GM19468 (cell line): ENCODE measurements at regions not wholly inside any gene's neighbourhood (a gene's known extent, or its start where the extent isn't known, plus 50 kb on each side); places are given as distances from the start of the nearest gene placed in this dataset.

Experiments used
- ATAC-seq: cut with Tn5 transposase; IDR thresholded peaks from one replicate; pipeline ENCODE4 v1.9.1; 2021; ENCODE audit warnings: mild to moderate bottlenecking, moderate library complexity, moderate number of reproducible peaks; ENCODE audit not compliant: unreplicated experiment; ENCODE audit errors: extremely low read depth

DNA sequence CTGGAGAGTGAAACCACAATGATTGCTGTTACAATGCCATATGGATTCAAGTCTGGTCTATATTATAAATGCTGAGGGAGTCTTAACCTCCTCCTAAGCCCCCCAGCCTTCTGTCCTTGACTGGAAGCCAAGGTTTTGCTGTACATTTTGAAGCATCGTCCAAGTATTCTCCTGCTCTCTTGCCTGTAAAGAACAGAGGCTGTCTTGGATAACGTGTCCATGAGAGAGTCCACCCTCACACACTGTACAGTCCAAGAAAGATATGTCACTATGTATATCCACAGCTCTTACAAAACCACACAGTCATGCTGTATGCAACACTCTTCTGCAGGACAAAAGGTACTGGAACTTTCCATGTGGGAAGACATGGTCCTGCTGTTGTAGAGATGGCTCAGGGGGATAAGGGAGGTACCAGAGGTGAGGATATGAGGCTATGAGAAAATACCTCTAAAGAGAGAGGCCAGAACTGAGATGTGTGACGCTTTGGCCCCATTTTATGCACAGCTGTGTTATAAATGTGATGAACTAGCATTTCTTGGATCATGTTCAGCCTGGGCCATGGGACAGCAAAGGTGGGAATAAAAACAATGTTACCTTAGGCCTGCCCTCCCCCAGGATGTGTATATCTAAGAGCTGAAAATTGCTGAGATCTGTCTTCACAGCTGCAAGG, 678.6 kb downstream of the IQCM start:
- ATAC-seq: no peak

DNA sequence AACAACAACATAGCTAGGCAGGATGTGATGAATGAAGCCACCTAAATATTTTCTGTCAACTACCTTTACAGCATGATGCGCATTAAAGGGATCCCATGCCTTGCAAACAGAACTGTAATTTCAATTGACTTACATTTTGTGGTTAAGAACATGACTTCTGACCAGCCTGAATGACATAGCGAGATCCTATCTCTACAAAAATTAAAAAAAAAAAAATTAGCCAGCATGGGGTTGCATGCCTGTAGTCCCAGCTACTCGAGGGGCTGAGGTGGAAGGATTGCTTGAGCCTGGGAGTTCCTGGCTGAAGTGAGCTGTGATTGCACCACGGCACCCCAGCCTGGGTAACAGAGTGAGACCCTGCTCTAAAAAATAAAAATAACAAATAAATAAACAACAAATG, 680.6 kb downstream of the IQCM start:
- ATAC-seq: no peak

DNA sequence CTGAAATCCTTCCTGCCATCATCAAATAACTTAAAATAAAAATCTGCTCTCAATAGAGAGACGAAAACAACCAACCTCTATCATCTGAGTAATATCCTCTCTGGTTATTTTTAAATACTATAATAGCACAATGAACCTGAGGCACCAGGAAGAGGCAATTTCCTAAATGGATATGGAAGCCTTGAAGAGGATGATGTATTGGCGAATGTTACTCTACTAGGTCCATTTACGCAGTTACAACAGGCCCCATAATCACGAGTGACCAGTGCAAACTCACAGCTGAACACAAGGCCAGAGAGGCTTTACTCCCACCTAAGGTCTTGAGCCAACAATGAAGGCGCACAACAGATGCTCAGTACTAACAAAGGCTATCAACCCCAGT, 678.8 kb upstream of the NR3C2 start:
- no peak for ATAC-seq

DNA sequence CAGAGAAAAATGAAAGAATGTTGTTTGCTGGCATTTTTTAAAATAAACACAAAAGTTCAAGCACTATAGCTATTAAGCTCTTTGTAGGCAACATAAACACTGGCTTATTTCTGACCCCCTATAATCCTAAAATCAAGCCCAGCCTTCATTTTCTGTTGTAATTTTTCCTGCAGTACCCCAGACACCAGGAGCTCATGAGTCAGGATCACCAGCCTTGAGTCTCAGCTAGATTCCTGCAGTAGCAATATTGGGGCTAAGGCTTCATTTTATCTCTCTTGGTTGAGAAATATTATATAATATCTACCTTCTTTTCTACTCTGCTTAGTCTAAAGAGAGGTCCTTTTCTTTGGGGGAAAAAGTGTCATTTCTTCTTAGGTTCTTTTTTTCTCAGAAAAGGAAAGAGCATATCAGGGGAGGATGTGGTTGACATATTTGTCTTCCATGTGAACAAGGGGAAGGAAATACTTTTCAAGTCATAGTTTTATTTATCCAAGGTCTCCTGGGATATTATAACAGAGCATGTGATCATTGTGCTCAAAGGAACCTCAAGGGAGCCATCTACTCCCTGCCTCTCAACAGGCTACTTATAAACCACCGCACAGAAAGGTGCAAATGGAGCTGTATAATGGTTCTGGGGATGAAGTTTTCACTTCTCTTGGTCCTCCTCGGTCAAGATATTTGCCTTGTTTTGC, 678.3 kb upstream of the NR3C2 start:
- ATAC-seq: no peak

DNA sequence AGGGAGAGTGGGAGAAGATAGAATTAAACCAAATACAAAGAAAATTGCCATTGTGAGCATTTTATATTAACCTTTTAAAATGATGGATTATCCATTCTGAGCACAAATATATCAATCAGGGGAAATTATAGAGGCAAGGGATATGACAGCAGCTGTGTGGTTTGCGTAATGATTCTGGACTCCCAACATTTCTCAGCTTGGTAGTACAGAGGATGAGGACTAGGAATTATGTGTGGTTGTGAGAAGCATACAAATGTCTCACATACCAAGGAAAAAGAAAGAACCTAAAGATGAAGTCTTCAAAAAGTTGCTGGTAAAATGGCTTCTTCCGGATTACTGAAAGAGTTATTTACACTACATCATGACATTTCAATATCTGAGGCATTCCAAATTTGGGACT, 674.6 kb upstream of the NR3C2 start:
- ATAC-seq: no peak

DNA sequence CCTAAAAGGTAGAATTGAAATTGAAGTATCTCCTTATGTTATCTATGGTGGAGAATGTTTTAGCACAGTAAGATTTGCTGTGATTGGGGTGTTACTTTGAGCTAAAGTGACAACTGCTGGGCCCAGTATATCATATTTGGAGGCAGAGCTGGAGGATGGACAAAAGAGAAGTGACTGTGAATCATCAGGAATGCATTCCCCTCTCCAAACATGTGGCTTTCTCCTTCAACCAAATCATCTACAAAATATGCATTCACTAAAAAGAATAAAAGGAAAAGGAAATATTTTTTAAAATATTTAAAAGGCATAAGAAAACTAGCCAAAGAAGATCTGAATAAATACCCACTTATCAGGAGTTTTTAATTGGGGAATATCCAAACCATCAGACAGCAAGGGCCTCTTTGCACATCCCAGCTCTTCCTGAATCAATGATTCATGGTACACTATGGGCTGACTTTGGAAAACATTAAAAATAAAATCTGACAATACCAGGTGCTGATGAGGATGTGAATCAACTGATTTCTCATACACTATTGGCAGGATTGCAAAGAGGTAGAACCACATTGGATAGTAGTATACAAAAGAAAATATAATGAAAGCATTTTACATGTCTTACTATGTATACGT, 671.7 kb upstream of the NR3C2 start:
- ATAC-seq: no peak

DNA sequence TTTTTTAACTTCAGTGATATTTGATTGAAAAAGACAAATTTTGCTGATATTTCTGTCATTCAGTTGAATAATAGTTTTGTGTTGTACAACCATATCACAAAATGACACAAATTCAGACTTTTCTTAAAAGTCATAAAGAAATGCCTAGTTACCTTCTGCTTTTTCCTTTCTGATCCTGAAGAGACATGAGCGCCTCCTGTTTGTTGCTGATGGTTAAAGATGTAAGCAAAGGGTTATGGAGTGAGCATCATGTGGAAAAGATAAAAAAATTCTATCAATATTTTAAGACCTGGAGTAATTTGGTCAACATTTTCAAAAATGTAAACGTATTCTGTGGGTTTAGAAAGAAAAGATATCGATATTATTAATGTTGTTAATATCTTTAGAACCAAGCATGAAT, 669.9 kb upstream of the NR3C2 start:
- ATAC-seq: no peak

DNA sequence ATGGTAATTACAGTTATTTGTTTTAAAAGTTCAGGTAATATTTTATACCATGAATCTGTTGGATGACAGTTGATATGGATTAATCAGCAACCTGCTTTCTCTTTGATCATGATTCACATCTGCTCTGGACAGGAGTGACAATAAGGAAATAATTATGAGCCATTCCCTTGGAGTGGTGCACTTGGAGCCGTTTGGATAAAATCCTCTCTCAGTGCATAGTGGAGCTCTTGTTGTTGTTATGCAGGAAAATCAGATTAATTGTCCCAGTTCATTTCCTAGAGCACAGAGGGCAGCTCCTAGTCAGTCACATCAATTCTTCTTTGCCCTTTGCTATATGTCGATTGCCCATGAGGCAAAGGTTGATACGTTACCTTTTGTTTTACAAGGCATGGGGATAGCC, 668.3 kb upstream of the NR3C2 start:
- no peak for ATAC-seq

DNA sequence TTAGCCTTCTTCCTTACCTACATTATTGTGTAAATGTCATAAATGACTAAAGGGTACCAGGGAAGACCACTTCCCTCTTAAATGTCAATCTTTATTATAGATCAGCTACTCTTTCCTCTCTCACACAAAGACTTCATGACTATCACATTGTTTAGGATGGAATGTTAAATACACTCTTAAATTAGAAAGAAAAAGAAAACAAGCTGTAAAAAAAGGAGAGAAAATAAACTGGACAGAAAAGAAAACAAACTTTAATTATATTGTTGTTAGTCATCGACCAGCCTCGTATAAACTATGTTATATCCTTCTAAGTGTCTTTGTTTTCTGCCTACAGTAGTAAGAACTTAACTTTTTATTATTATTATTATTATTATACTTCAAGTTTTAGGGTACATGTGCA, 666.4 kb upstream of the NR3C2 start:
- no peak for ATAC-seq

DNA sequence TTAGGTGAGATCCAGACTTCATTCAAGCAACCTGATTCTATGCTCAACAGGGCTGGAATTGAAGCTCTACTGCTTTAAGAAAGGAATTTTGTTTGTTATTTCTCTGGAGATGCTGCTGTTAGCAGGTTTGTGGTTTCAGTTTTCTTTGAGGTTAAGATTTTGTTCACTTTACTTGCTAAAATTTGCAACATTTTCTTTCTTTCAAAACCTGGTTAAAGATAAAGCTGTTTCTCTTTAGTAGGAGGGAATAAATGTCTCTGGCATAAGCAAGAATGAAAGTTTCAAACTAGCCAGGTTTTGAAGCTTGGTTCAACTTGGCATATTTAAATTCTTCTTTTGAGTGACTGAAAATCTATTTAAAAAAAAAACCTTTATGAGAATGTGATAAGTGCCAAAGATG, 660.6 kb upstream of the NR3C2 start:
- ATAC-seq: no peak

DNA sequence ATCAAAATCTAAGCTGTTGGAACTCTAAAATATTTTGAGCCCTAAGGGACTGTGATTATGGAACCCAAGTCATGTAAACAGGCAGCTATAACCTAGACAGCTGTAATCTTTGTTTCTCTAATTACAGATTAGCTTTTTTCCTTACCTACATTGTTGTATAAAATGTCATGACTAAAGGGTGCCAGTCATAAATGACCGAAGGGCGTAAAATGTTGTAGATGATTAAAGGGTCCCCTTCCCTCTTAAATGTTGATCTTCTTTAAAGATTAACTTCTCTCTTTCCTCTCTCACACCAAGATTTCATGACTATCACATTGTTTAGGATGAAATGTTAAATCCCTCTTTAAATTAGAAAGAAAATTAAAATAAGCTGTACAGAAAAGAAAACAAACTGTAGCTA, 659.4 kb upstream of the NR3C2 start:
- no peak for ATAC-seq

DNA sequence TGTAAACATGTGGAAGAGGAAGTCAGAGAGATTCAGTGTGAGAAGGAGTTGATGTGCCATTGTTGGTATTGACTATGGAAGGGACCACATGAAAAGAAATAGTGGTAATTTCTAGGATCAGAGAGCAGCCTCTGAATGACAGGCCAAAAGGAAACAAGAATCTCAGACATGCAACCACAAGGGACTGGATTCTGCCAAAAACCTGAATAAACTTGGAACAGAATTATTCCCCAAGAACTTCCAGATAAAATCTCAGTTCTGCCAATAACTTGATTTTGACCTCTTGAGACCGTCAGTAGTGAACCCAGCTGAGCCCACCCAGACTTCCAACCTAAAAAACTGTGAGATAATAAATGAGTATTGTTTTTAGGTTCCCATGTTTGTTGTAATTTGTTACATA, 653.6 kb upstream of the NR3C2 start:
- no peak for ATAC-seq

DNA sequence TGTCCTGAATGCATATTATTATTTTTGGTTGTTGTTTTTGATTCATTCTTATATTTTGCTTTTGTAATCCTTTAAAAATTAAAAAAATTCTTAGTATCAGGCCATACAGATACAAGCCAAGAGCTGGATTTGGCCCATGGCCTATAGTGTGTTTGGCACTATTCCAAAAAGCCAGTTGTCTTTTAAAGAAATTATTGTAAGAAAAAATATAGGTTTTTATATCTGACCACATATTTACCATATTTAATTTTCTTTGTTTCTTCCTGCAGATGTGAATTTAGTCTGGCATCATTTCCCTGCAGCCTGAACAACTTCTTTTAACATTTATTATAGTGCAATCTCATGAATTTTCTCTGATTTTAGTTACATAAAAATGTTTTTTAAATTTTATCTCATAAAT, 652.8 kb upstream of the NR3C2 start:
- no peak for ATAC-seq

DNA sequence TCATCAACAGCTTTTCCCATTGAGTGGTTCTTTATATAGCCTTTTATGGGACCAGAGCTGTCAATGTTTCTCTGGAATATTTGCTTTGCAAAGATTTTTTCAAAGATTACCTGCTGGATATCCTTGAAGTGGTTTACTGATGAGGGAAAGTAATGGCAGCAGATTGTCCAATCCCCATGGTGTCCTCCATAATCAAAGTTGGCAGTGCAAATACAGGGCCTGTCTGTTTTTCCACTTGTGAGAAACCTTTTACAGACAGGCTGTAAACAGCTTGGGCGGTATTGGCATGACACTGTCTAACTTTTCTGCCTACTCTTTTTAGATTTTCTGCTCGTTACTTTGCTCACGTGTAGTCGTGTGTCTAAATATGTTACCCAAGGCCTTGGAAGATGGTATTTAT, 641.9 kb upstream of the NR3C2 start:
- ATAC-seq: no peak

DNA sequence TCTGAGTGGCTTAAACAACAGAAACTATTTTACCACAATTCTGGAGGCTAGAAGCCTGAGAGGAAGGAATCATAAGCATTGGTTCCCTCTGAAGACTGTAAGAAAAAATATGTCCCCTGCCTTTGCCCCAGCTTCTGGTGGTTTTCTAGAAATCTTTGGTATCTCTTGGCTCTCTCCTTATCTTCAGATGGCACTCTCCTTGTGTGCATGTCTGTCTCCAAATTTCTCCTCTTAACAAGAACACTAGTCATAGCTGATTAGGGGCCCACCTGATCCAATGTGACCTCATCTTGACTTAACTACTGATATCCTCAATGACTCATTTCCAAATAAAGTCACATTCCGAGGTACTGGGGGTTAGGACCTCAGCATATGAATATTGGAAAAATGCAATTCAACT, 635.0 kb upstream of the NR3C2 start:
- ATAC-seq: no peak

DNA sequence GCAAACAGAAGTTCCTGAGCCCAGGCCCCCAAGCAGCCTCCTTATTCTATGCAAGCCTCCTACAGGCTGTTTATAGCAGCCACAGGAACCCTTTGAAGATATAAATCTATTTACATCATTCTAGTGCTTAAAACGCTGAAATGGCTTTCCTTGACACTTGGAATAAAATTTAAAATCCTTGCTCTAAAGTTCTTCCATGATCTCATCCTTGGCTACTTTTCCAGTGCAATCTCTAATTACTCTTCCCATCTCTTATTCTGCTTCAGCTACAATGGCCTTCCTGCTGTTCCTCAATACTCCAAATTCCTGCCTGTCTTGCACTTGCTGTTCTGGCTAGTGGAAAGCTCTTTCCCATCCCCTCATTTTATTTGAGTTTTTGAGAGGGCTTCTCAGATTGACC, 634.2 kb upstream of the NR3C2 start:
- no peak for ATAC-seq

DNA sequence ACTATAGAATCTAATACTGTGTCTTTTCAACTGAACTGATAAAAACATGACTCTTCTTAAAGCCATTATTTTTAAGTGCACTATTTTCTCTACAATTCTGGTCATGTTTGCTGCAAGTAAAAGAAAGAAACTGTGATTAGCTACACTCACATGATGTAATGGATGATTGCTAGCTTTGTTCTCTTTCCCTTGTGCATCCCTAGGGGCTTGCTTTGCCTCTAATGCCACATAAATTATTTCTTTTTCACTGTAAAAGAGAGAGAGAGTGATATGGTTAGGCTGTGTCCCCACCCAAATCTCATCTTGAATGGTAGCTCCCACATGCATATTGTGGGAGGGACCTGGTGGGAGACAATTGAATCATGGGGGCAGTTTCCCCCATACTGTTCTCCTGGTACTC, 630.2 kb upstream of the NR3C2 start:
- no peak for ATAC-seq

DNA sequence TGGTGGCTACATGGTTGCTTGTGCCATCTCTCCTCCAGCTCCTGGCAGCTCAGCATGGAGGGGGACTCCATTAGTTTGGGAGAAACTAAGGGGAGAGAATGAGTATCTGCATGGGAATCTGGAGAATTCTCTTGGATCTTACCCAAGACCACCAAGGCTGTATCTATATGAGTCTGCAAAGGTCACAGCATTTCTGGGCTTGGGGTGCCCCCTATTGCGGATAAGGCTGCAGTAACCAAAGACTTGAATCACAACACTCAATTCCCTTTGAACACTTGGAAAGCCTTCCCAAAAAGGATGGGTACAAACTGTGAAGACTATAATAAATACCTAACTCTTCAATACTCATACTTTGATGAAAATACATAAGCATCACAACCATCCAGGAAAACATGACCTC, 623.5 kb upstream of the NR3C2 start:
- ATAC-seq: no peak

DNA sequence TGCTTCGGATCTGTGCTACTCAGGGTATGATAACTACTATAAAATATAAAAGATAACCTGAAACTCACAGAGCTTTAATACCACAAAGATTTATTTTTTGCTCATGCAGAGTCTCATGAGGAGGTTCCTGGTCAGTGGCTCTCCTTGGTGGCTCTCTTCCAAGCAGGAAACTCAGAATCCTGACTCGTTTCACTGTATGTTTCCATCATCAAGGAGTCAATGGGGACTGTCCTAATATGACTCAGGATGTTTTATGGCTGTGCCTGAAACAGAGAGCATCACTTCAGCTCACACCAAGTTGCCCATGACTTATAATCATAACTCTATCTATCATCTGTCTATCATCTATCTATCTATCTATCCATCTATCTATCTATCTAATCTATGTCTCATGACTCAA, 620.8 kb upstream of the NR3C2 start:
- no peak for ATAC-seq

DNA sequence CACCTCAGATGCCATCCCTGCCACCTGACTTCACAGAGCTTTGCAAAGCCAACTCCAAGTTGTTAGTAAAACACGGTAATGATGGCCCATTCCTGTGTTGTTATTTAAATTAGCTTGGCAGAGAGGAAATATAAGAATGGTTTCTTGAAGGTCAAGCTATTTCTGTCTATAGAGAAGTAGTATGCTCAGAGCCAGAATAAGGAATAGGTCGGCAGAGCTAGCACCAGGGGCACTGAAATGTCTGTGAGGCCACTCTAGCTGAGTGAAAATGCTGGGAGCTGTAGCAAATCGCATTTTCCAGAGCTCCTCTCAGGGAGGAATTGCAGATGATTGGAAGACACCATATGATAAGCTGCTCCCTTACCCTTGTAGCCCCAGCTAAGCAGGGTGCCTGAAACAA, 615.4 kb upstream of the NR3C2 start:
- no peak for ATAC-seq

DNA sequence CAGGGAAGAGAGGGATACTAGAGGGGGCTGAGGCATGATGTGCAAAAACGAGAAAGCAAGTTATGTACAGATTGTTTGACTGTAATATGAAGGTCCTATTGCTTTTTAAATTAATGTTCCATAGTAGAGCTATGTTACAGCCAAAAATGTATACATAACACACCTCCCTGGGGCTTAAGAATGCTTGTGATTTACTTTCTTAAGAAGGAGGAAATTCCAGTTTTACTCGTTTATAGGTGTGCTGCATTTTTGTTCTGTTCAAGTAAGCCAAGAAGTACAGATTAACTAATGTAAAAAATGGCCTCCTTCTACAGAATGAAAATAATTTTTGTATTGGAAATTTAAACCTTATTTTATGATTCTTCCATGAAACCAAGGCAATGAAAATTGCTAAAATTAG, 614.4 kb upstream of the NR3C2 start:
- no peak for ATAC-seq

DNA sequence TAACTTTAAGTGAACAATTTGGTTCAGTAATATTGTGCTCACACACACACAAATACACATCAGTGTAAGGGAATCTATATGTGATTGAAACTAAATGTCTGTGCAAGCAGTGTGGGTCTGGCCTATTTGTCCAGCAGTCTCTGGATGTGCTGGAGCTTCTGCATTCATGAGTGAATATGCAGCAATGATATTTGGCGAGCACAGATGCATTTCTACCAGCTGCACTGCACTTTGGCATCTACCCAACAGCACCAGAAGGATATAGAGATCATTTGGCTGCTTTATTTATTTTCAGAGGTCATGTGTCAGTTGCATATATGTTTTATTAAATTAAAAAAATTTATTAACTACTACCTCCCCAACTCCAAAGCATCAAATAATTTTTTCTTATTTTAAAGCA, 613.4 kb upstream of the NR3C2 start:
- no peak for ATAC-seq
